ENCODE measurements at regions not wholly inside any gene's neighbourhood (a gene's known extent, or its start where the extent isn't known, plus 50 kb on each side); places are given as distances from the start of the nearest gene placed in this dataset.

GRCh38 chr7:131848033-131848432 is 291.6 kb upstream of the PODXL start:
- Histone ChIP-seq H3K4me1 (no peaks in the 10 kb centered on the region), H3K27ac (no peak overlapping the region), H3K36me3 (no peaks in the 10 kb centered on the region), H3K27me3 (no peaks in the 10 kb centered on the region), H3K4me3 (no peak overlapping the region), H3K9me3 (no peaks in the 10 kb centered on the region)
- intact Hi-C loops (cut with DNase I), result no loop called here
- no peak for TF ChIP-seq POLR2A (IDR thresholded peaks at IDR 0.05)
- no peak for TF ChIP-seq CTCF (IDR thresholded peaks at IDR 0.05)
- no peak for TF ChIP-seq POLR2AphosphoS5 (IDR thresholded peaks at IDR 0.05; ENCODE audit: insufficient read depth in 1 of 2, low read depth in 1 of 2)
- no peak for DNase-seq (ENCODE audit: extremely low spot score in 2 of 2)

DNA sequence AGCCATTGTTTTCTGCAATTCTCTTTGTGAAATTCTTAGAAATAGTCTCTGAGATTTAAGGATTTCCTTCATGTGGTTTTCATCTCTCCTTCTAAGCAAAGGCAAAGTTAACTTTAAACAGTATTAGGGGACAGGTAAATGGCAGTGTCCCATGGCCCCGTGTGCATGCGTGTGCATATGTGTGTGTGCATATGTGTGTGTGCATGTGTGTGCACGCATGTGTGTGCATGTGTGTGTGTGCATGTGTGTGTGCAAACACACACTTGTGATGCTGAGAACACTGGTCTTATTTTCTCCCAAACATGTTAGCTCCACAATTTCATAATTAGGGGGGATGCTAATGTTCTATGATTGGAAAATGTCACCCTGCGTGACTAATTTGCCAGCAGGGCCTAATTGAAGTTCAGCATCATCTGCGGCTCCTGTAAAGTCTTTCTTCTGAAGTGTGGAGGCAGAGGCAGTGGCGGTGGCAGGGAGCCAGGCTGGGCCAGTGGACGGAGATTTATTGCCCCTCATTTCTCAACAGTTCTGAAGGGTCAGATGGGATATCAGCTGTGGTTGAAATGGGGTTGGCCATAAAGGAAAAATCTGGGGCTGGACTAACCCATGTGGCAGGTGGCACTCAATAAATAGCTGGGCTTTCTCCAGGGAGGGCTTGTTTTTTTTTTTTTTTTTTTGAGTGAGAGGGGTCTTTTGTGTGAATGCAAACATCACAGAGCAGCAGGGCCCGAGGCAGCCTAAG is 289.3 kb upstream of the PODXL start:
- Histone ChIP-seq H3K36me3 (no peaks in the 10 kb centered on the region), H3K27me3 (no peaks in the 10 kb centered on the region), H3K4me1 (no peaks in the 10 kb centered on the region), H3K4me3 (no peak overlapping the region), H3K27ac (no peak overlapping the region), H3K9me3 (no peaks in the 10 kb centered on the region)
- no peak for DNase-seq (ENCODE audit: extremely low spot score in 2 of 2)
- TF ChIP-seq POLR2AphosphoS5 (IDR thresholded peaks at IDR 0.05; ENCODE audit: insufficient read depth in 1 of 2, low read depth in 1 of 2) (no peak), CTCF (IDR thresholded peaks at IDR 0.05) (no peak), POLR2A (IDR thresholded peaks at IDR 0.05) (no peak)
- intact Hi-C loops (cut with DNase I), result no loop called here

DNA sequence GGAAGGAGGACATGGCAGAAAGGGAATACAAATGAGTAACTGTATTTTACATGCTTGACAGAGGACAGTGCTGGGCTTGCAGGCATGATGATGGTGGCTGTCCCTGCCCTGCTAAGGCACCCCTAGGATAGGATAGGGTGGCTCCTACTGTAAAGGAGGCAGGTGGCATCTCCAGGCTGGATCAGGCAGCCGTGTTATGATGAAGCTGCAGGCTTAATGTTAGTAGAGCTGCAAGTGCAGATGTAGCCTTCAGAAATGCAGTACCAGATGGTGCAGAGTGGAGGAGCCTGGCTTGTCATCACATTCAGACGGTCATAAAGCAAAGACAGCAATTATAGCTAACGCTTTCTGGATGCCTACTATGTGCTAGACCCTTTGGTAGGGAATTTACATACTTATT is 287.9 kb upstream of the PODXL start:
- Histone ChIP-seq H3K4me3 (no peak overlapping the region), H3K27me3 (no peaks in the 10 kb centered on the region), H3K4me1 (no peaks in the 10 kb centered on the region), H3K27ac (no peak overlapping the region), H3K36me3 (no peaks in the 10 kb centered on the region), H3K9me3 (no peaks in the 10 kb centered on the region)
- intact Hi-C loops (cut with DNase I), result no loop called here
- DNase-seq (ENCODE audit: extremely low spot score in 2 of 2), result no peak
- TF ChIP-seq CTCF (IDR thresholded peaks at IDR 0.05) (no peak), POLR2A (IDR thresholded peaks at IDR 0.05) (no peak), POLR2AphosphoS5 (IDR thresholded peaks at IDR 0.05; ENCODE audit: insufficient read depth in 1 of 2, low read depth in 1 of 2) (no peak)

- TF ChIP-seq POLR2AphosphoS5 (IDR thresholded peaks at IDR 0.05; ENCODE audit: insufficient read depth in 1 of 2, low read depth in 1 of 2), result no peak
- no peak for TF ChIP-seq CTCF (IDR thresholded peaks at IDR 0.05)
- TF ChIP-seq POLR2A (IDR thresholded peaks at IDR 0.05), result no peak
- Histone ChIP-seq H3K9me3 (no peaks in the 10 kb centered on the region), H3K4me3 (no peak overlapping the region), H3K36me3 (no peaks in the 10 kb centered on the region), H3K4me1 (no peaks in the 10 kb centered on the region), H3K27me3 (no peaks in the 10 kb centered on the region), H3K27ac (no peak overlapping the region)
- intact Hi-C loops (cut with DNase I), result no loop called here
- DNase-seq (ENCODE audit: extremely low spot score in 2 of 2), result no peak
Measured at GRCh38 chr7:131843898-131844331, 287.5 kb upstream of the PODXL start.

DNA sequence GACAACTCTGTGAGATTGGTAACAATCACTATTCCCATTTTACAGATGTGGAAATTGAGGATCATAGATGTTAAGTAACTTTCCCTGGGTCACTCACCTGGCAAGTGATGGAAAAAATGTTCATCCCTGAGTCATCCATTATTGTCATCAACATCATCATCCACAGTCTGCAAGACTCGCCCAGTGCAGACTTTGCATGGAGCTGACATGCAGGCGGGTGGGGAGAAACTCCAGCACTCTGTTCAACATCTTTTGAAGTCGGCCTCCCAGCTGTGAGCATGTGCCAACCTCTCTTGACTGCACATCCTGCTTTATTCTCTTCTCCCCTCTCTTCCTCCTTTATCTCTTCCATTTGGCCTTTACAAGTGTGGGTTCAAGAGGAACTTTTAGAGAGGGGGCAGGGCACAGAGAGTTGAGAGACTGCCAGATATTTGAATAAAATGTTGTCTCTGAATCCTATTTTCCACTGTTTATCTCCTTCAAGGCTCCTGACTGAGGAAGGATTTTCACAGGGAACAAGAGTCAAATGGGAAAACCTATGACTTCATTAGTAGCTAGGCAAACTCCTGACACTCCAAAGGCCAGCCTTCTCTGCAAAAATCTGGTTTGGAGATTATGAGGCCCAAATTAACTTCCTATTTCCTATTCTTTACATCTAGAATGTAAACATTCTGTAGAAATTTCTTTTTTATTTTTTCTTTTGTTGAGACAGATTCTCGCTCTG is 283.7 kb upstream of the PODXL start:
- Histone ChIP-seq H3K36me3 (no peaks in the 10 kb centered on the region), H3K4me1 (no peaks in the 10 kb centered on the region), H3K9me3 (no peaks in the 10 kb centered on the region), H3K27me3 (no peaks in the 10 kb centered on the region), H3K27ac (no peak overlapping the region), H3K4me3 (no peak overlapping the region)
- intact Hi-C loops (cut with DNase I), result no loop called here
- TF ChIP-seq POLR2A (IDR thresholded peaks at IDR 0.05) (no peak), POLR2AphosphoS5 (IDR thresholded peaks at IDR 0.05; ENCODE audit: insufficient read depth in 1 of 2, low read depth in 1 of 2) (no peak), CTCF (IDR thresholded peaks at IDR 0.05) (no peak)
- no peak for DNase-seq (ENCODE audit: extremely low spot score in 2 of 2)

Data from vagina (tissue), 2 donors.